ENCODE measurements at regions not wholly inside any gene's neighbourhood (a gene's known extent, or its start where the extent isn't known, plus 50 kb on each side); places are given as distances from the start of the nearest gene placed in this dataset.

GRCh38 chr13:111925146-111925875, 141.6 kb upstream of the SOX1 start:
- TF ChIP-seq GATA3 (IDR thresholded peaks at IDR 0.05; ENCODE audit: low read depth, low read length) = no peak

GRCh38 chr13:111926501-111927180, 140.3 kb upstream of the SOX1 start:
- no peak for TF ChIP-seq GATA2 (IDR thresholded peaks at IDR 0.05; ENCODE audit: low read depth, low read length)
- no peak for TF ChIP-seq GATA3 (IDR thresholded peaks at IDR 0.05; ENCODE audit: low read depth, low read length)

GRCh38 chr13:111927181-111927540, 139.8 kb upstream of the SOX1 start:
- TF ChIP-seq GATA3 (IDR thresholded peaks at IDR 0.05; ENCODE audit: low read depth, low read length) = no peak
- no peak for TF ChIP-seq GATA2 (IDR thresholded peaks at IDR 0.05; ENCODE audit: low read depth, low read length)

GRCh38 chr13:111929036-111929616, 137.8 kb upstream of the SOX1 start:
- TF ChIP-seq GATA3 (IDR thresholded peaks at IDR 0.05; ENCODE audit: low read depth, low read length) (no peak), GATA2 (IDR thresholded peaks at IDR 0.05; ENCODE audit: low read depth, low read length) (no peak)

GRCh38 chr13:111936267-111936925, 130.6 kb upstream of the SOX1 start:
- TF ChIP-seq GATA3 (IDR thresholded peaks at IDR 0.05; ENCODE audit: low read depth, low read length) (no peak), GATA2 (IDR thresholded peaks at IDR 0.05; ENCODE audit: low read depth, low read length) (no peak)

- TF ChIP-seq GATA3 (IDR thresholded peaks at IDR 0.05; ENCODE audit: low read depth, low read length) (no peak), GATA2 (IDR thresholded peaks at IDR 0.05; ENCODE audit: low read depth, low read length) (no peak)
Measured at GRCh38 chr13:111937777-111938311, 129.1 kb upstream of the SOX1 start.

- TF ChIP-seq GATA2 (IDR thresholded peaks at IDR 0.05; ENCODE audit: low read depth, low read length) (no peak), GATA3 (IDR thresholded peaks at IDR 0.05; ENCODE audit: low read depth, low read length) (no peak)
Measured at GRCh38 chr13:111938741-111939665, 127.9 kb upstream of the SOX1 start.

GRCh38 chr13:111939666-111940278, 127.2 kb upstream of the SOX1 start:
- TF ChIP-seq GATA2 (IDR thresholded peaks at IDR 0.05; ENCODE audit: low read depth, low read length) (no peak), GATA3 (IDR thresholded peaks at IDR 0.05; ENCODE audit: low read depth, low read length) (no peak)

- TF ChIP-seq GATA3 (IDR thresholded peaks at IDR 0.05; ENCODE audit: low read depth, low read length) = no peak
- TF ChIP-seq GATA2 (IDR thresholded peaks at IDR 0.05; ENCODE audit: low read depth, low read length) = no peak
Measured at GRCh38 chr13:111940892-111941291, 126.1 kb upstream of the SOX1 start.

- TF ChIP-seq GATA2 (IDR thresholded peaks at IDR 0.05; ENCODE audit: low read depth, low read length) (no peak), GATA3 (IDR thresholded peaks at IDR 0.05; ENCODE audit: low read depth, low read length) (no peak)
Measured at GRCh38 chr13:111941845-111942447, 125.0 kb upstream of the SOX1 start.

- TF ChIP-seq GATA3 (IDR thresholded peaks at IDR 0.05; ENCODE audit: low read depth, low read length) (no peak), GATA2 (IDR thresholded peaks at IDR 0.05; ENCODE audit: low read depth, low read length) (no peak)
Measured at GRCh38 chr13:111943229-111943795, 123.6 kb upstream of the SOX1 start.

GRCh38 chr13:111944171-111944583, 122.8 kb upstream of the SOX1 start:
- TF ChIP-seq GATA3 (IDR thresholded peaks at IDR 0.05; ENCODE audit: low read depth, low read length) = no peak
- TF ChIP-seq GATA2 (IDR thresholded peaks at IDR 0.05; ENCODE audit: low read depth, low read length) = no peak

Data from SH-SY5Y (cell line).